Stimulated activated CD8-positive, alpha-beta memory T cell treated with anti-CD3 and anti-CD28 coated beads, Interleukin-12 subunit alpha, Interleukin-12 subunit beta, amount 100 ng/mL, for 24 hours (primary cell): ENCODE measurements at regions not wholly inside any gene's neighbourhood (a gene's known extent, or its start where the extent isn't known, plus 50 kb on each side); places are given as distances from the start of the nearest gene placed in this dataset.

Source experiments
- DNase-seq: peaks from one replicate; pipeline ENCODE4 v3.0.0-alpha.2; 2020; ENCODE audit errors: extremely low read depth

DNA sequence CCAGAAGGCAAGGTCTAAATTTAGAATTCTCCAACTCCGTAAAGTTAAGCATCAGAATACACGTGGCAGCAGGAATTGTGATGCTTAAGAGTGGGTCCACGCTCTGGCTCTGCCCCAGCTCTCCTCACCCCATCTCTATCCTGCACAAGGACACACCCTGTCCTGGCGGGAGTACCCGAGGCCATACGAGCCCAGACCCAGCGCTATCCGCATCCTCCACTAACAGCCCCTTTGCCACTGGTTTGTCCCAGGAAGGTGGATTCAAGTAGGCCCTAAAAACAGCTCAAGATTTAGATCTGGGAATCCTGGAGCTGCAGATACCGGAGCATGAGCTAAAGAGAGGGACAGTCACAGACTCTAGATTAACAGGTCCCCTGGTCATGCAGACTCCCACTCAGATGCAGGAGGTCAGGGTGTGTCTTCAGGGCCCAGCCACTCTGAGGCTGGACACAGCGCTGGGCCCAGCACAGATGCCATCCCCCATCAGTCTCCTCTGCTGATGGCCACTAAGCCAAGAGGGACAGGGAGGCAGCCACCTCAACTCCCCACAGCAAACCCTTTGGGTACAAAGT is 393.3 kb downstream of the NPHP4 start:
- DNase-seq: no peak

GRCh38 chr1:5597991-5598823 is 394.0 kb downstream of the NPHP4 start:
- no peak for DNase-seq

DNA sequence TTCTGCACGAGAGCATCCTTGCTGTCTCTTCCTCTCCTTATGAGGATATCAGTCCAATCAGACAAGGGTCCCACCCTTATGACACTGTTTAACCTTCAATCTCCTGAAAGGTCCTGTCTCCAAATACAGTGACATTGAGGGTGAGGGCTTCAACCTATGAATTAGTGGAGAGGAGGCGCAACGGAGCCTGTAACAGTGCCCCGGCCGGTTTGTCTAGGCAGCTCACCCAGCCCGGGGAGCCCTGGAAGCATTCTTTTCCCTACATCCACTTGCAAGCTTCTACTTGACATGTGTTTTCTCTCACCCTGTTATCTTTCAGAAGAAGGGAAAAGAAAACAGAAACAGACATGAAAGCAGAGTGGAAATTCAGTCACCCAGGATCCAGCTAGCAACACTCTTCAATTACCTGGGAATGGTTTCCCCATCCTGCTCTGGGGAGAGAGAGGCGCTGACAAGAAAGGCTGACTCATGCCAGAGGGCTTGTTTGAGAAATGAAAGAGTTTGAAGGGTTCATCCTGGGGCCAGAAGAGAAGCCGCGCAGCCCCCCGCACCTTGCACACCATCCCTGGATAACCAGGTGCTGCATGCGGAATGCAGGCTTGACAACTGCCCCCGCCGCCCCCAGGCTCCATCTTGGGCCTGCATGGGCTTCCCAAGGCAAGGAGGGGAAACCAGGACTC is 394.9 kb downstream of the NPHP4 start:
- no peak for DNase-seq

DNA sequence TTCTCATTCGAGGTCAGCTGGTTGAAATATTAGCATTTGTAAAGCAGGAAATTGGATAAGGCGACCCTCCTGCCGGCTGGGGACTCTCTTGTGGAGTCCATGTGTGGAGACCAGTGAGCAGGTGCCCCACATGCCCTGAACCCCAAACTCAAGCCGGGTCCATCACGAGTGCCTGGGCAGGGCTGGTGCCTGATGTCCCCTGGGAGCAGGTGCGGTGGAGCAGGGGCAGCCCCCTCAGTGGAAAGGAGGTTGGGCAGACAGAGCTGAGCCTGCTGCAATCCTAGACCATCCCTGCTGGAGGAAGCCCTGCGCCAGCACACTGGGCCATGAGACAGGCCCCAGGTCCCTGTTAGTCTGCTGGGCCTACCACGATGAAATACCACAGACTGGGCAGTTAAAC is 395.6 kb downstream of the NPHP4 start:
- DNase-seq: no peak

GRCh38 chr1:5595531-5596170 is 396.6 kb downstream of the NPHP4 start:
- DNase-seq: no peak

DNA sequence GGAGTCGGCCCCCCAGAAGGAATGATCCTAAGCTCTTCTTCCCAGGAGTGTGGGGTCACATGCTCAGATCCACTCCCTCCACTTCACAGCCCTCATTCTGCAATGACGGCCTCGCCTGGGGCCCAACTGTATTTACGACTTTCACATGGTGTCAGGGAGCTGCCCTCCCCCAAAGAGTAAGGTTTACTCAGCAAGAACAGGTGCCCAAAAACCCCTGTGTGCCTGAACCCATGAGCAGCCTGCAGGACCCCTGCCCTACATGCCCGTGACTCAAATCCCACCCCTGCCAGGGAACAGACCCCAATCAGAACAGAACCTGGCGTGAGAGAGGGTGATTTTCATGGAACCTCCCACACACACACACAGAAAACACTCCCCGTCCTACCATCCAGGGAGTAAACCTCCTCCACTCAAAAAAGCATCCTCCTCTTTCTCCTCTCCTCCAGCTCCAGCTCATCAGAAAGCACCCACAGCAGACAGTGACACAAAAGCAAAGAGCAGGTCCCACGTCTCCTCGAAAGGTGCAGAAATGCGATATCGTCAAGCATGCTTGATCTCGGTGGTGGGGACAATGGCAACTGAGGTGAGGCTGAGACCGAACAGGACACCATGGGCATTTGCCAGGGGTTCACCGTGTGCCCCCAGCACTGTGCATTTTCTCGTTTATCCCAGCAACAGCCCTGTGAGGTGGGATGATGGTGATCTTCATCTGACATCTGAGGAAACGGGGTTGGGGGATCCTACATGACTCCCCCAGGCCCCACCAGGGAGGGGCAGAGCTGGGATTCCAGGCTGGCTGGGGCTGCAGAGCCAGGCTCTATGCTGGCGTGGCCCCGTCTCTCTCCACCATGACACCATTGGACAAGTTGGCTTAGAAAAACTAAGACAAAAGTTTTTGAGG is 397.9 kb downstream of the NPHP4 start:
- no peak for DNase-seq

DNA sequence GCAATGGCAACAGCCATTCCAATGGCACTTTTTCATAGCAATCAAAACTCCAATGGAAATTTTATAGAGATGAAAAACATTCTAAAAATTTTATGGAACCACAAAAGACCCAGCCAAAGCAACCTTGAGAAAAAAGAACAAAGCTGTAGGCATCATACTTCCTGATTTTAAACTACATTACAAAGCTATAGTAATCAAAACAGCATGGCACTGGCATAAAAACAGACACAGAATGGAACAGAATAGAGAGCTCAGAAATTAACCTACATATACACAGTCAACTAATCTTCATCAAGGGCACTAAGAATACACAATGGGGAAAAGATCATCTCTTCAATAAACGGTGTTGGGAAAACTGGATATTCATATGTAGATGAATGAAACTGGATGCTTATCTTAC is 401.5 kb downstream of the NPHP4 start:
- no peak for DNase-seq

- DNase-seq: no peak
These were observed 405.6 kb downstream of the NPHP4 start for GRCh38 chr1:5586629-5587028.

DNA sequence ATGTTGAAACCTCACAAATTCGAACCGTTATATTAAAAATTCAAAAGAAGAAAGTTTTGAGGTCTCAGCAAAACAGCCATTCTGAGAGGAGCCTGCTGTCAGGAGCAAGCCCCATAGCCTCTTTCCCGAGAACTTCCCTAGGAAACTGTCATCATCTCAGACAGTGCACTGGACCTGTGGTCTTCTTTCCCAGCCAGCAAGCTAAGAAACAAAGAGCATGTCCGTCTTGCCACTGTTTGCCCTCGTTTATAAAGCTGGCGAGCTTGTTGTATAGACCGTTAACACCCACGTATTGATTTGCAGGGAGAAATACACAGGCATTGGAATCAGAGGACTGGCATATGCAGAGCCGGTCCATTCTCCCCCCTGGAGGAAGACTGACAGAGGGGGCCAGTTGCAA is 407.0 kb downstream of the NPHP4 start:
- DNase-seq: no peak

DNA sequence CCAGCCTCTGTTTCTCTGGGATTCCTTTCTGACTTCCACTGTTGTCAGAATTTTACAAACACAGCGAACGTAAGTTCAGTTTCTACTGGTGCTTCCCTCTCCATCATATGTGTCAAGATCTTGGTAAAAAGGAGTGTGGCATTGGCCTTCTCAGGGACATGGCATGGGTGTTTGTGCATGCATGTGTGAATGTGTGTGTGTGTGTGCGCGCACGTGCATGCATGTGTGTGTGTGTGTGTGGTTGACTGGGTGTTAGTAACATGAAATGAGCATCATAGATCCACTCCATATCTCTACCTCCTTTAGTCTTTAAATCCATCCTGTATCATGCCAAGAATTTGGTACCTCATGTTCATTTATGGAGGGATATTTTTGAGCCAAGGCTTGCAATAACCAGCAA is 411.3 kb downstream of the NPHP4 start:
- DNase-seq: no peak

DNA sequence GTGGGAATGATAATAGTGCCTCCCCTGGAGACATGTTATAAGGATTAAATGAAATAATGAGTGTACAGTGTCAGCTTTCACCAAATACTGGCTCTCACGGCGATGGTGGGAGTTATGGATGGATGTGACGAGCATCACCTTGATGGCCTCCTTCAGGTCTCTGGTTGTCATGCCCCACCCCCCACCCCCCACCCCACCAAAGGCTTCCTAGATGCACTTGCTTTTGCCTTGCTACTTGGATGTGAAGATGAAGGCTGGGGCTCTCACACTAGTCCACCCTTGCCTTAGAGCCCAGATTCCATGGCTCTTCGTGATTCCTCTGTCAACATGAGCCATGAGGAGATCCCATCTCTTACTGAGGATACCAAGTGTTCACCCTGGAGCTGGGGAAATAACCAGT is 412.3 kb downstream of the NPHP4 start:
- DNase-seq: no peak

- no peak for DNase-seq
These were observed 413.5 kb downstream of the NPHP4 start for GRCh38 chr1:5578690-5579089.

DNA sequence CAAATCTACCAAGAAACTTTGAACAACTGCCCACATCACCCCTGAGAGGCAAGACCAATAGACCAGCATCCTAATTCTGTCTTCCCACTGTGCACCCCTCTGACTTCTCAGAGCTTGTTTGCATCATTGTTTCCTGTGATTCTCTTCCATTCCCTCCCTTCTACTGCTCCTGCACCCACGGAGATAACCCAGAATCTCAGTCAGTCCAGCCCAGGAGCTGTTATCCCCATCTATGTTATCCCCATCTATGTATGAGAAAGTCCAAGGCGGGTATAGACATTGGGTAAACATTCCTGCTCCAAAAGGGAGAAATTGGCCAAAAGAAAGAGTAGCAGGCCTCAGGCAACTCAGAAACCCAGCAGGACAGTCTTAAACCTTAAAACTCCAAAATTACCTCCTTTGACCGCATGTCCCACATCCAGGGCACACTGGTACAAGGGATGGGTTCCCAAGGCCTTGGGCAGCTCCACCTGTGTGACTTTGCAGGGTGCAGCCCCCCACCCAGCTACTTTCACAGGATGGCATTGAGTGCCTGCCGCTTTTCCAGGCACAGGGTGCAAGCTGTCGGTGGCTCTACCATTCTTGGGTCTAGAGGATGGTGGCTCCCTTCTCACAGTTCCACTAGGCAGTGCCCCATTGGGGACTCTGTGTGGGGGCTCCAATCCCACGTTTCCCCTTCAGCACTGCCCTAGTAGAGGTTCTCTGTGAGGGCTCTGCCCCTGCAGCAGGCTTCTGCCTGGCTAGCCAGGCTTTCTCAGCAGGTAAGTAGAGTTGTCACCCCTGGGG is 414.8 kb downstream of the NPHP4 start:
- no peak for DNase-seq

- no peak for DNase-seq
These were observed 415.6 kb downstream of the NPHP4 start for GRCh38 chr1:5576673-5577065.

DNA sequence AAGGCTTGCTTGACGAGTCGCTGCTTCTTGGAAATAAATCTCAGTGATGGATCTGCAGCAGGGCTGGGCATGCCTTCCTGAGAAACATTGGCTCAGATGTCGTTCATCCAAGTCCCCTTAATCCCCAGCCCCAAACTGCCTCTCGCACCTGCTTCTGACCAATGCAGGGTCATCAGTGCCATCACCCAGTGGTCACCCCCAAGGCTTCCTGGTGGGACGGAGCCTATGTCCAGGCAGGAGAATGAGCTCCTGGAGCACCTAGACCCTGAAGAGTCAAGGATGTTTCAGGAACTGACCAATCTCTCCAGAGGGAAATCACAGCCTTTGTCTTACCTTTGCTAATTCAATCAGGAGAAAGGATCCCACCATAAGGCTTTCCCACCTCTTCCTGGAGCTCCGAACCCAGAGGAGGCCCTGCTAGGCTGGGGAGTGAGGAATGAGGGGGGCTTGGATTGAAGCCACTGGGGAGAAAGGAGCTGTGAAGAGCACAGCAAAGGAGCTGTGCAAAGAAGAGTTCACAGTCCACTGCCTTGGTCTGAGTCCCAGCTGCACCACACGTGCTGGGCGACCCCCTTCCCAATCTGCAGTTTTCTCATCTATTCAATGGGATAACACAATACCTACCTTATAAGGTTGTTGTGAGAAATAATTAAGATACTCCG is 416.1 kb downstream of the NPHP4 start:
- no peak for DNase-seq

DNA sequence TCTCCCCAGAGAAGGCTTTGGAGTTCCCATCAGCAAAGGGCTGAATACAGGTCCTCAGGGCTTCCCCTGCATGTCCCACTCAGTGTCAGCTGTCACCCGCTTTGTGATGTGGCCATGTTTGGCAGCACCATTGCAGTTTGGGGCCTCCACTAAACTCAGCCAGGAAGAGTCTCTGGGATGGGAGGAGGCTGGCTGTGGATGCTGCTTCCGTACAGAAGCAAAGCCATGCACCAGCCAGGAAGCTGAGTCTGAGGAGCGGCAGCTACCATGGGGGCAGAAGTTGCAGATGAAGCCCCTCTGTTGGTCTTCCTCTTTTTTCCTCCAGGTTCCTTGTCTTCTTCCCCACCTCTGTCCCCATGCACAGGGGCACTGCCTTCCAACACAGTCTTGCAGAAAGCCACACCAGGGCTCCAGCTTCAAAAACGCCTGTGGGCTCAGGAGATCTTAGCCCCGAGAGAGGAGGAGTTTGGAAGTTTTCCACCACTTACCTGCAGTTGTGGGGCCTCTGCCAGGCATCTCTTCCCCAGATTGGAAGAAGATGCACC is 416.8 kb downstream of the NPHP4 start:
- no peak for DNase-seq

DNA sequence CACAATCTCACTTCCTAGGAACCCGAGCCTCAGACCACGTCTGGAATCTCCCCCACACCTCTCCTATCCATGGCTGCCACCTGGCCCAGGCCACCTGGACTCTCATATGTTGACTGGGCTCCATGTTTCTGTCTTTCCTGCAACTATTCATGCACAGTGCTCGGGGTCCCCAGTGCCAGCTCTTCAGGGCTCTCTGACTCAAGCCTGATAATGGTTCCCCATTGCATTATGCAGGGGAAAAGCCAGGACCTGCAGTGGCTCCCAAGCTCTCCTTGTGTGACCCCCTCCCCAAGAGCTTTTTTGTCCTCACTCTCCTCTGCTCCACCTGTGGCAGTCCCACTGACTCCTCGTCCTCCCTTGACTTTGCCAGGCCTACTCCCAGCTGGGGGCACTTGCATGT is 417.6 kb downstream of the NPHP4 start:
- no peak for DNase-seq

- DNase-seq: no peak
These were observed 419.4 kb downstream of the NPHP4 start for GRCh38 chr1:5572794-5573193.

GRCh38 chr1:5571861-5572401 is 420.3 kb downstream of the NPHP4 start:
- DNase-seq: no peak

GRCh38 chr1:5571438-5571837 is 420.8 kb downstream of the NPHP4 start:
- no peak for DNase-seq
